Stomach (tissue), 4 donors: ENCODE measurements at regions not wholly inside any gene's neighbourhood (a gene's known extent, or its start where the extent isn't known, plus 50 kb on each side); places are given as distances from the start of the nearest gene placed in this dataset.

Experiments
- POLR2A ChIP-seq, 4 donors: fragments of 450-650 bp; IDR thresholded peaks; one replicate each; pipeline ENCODE4 v1.6.1; 2016; ENCODE audit warnings: antibody characterized with exemption in 4 of 4, control low read depth in 2 of 4, mild to moderate bottlenecking in 1 of 4, moderate library complexity in 1 of 4
- POLR2AphosphoS5 ChIP-seq, 3 donors: sonication (generic); formaldehyde crosslinking; IDR thresholded peaks; one replicate each; pipeline ENCODE4 v1.6.1; 2016; ENCODE audit warnings: antibody characterized with exemption in 3 of 3
- TF ChIP-seq, protein P1 (sequence below), 7 experiments: fragments of 450-650 bp in 4 of 7; fragments of 200-600 bp in 3 of 7; sonication (generic) in 3 of 7; IDR thresholded peaks; one replicate each; pipeline ENCODE4 v1.5.1; 2016 to 2019; ENCODE audit warnings: antibody characterized with exemption in 7 of 7, control low read depth in 2 of 7, mild to moderate bottlenecking in 1 of 7

DNA sequence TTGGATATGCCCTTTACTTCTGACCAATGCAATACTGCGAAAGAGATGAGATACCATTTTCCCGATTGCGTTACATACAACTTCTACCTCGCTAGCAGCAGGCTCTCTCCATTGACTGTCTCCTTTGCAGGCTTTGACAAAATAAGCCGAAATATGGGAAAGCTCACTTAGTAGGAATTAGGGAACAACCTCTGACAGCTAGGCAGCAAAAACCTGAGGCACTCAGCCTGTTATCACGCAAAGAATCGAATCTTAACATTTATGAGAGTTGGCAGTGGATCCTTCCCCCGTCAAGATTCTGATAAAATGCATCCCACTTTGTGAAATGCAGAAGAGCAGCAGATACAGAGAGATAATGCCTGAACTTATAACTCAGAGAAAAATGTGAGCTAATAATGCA, 1379.5 kb upstream of the PCDH9 start:
- TF ChIP-seq, protein P1, sequence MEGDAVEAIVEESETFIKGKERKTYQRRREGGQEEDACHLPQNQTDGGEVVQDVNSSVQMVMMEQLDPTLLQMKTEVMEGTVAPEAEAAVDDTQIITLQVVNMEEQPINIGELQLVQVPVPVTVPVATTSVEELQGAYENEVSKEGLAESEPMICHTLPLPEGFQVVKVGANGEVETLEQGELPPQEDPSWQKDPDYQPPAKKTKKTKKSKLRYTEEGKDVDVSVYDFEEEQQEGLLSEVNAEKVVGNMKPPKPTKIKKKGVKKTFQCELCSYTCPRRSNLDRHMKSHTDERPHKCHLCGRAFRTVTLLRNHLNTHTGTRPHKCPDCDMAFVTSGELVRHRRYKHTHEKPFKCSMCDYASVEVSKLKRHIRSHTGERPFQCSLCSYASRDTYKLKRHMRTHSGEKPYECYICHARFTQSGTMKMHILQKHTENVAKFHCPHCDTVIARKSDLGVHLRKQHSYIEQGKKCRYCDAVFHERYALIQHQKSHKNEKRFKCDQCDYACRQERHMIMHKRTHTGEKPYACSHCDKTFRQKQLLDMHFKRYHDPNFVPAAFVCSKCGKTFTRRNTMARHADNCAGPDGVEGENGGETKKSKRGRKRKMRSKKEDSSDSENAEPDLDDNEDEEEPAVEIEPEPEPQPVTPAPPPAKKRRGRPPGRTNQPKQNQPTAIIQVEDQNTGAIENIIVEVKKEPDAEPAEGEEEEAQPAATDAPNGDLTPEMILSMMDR (IDR thresholded peaks at IDR 0.05): no peak
- TF ChIP-seq POLR2A (IDR thresholded peaks at IDR 0.05) (no peak), POLR2AphosphoS5 (IDR thresholded peaks at IDR 0.05) (no peak)
